ENCODE measurements at regions not wholly inside any gene's neighbourhood (a gene's known extent, or its start where the extent isn't known, plus 50 kb on each side); places are given as distances from the start of the nearest gene placed in this dataset.

- no peak for DNase-seq
Measured at GRCh38 chr4:18980516-18981233, 959.1 kb upstream of the LCORL start.

- no peak for DNase-seq
Measured at GRCh38 chr4:18976884-18977283, 955.3 kb upstream of the LCORL start.

GRCh38 chr4:18975916-18976808, 954.6 kb upstream of the LCORL start:
- no peak for DNase-seq

- no peak for DNase-seq
Measured at GRCh38 chr4:18973296-18973695, 951.7 kb upstream of the LCORL start.

GRCh38 chr4:18961879-18962278, 940.3 kb upstream of the LCORL start:
- no peak for DNase-seq

GRCh38 chr4:18961266-18961665, 939.7 kb upstream of the LCORL start:
- no peak for DNase-seq

GRCh38 chr4:18957716-18958115, 936.2 kb upstream of the LCORL start:
- DNase-seq: no peak

GRCh38 chr4:18954538-18954937, 933.0 kb upstream of the LCORL start:
- DNase-seq: no peak

- no peak for DNase-seq
Measured at GRCh38 chr4:18953613-18954012, 932.1 kb upstream of the LCORL start.

GRCh38 chr4:18945464-18945863, 923.9 kb upstream of the LCORL start:
- DNase-seq: no peak

GRCh38 chr4:18942874-18943273, 921.3 kb upstream of the LCORL start:
- DNase-seq: no peak

- DNase-seq: no peak
Measured at GRCh38 chr4:18938343-18939099, 917.0 kb upstream of the LCORL start.

GRCh38 chr4:18937746-18938145, 916.2 kb upstream of the LCORL start:
- no peak for DNase-seq

- DNase-seq: no peak
Measured at GRCh38 chr4:18937080-18937479, 915.5 kb upstream of the LCORL start.

GRCh38 chr4:18935659-18936345, 914.2 kb upstream of the LCORL start:
- DNase-seq: peak in 27 of 58 donors; percentile 0 to 52 (median 4)

- no peak for DNase-seq
Measured at GRCh38 chr4:18934197-18934596, 912.6 kb upstream of the LCORL start.

- no peak for DNase-seq
Measured at GRCh38 chr4:18932730-18933339, 911.3 kb upstream of the LCORL start.

GRCh38 chr4:18931643-18932377, 910.3 kb upstream of the LCORL start:
- DNase-seq: no peak

GRCh38 chr4:18930487-18930886, 908.9 kb upstream of the LCORL start:
- no peak for DNase-seq

Data from anterior cingulate cortex (tissue), 58 donors.